GM19324 (cell line): ENCODE measurements at regions not wholly inside any gene's neighbourhood (a gene's known extent, or its start where the extent isn't known, plus 50 kb on each side); places are given as distances from the start of the nearest gene placed in this dataset.

Experiments used
- ATAC-seq: cut with Tn5 transposase; IDR thresholded peaks from one replicate; pipeline ENCODE4 v1.9.1; 2021; ENCODE audit warnings: mild to moderate bottlenecking, moderate library complexity; ENCODE audit not compliant: unreplicated experiment, low FRiP score

DNA sequence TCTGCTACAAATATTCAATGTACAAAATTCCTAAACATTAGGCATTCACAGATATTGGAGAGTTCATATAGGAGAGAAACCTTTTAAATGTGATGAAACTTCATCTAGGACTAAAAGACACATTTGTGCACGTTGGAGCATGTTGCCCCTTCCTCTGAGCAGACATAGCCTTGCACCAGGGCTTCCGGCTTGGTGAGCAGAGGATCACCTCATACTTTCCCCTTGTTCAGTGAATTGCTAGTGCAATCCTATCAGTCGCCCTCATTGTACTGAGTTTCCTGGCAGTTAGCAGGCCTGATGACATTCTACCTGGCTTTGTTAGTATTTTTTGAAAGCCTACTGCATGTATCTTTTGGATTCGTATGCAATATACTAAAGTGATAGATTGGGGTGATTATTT, 466.2 kb downstream of the SPRY1 start:
- ATAC-seq: no peak

DNA sequence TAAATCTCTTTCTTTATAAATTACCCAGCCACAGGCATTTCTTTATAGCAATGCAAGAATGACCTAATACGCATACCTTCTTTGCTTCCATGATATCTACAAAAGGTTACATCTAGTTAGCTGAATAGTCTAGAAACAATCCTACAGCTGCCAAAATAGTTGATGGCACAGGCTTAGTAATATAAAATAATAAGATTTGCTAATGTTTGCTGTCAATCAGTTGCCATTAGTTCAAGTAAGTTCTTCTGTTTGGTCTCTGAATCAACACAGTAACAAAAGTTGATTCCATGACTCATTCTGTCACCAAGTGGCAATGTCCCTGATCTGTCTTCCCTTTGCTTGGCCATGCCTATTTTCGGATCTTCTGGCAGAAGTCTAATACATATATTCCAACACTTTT, 470.2 kb downstream of the SPRY1 start:
- no peak for ATAC-seq

DNA sequence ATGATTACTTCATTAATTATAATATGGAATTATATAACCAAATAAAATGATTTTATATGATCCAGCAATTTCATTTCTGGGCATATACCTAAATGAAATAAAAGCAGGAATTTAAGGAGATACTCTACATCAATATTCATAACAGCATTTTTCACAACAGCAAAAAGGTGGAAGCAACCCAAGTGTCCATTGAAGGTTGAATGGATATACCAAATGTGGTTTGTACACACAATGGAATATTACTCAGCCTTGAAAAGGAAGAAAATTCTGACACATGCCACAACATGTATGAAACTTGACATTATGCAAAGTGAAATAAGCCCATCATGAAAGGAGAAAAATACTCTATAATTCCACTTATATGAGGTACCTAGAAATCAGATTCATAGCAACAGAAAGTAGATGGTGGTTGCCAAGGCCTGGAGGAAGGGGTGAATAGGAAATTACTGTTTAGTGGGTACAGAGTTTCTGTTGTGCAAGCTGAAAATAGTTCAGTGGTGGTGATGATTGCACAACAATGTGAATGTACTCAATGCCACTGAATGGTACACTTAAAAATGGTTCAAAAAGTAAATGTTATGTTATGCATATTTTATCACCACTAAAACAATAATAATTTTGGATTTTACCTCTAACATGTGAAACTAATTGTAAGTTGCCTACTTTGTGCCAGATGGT, 471.5 kb downstream of the SPRY1 start:
- ATAC-seq: no peak

DNA sequence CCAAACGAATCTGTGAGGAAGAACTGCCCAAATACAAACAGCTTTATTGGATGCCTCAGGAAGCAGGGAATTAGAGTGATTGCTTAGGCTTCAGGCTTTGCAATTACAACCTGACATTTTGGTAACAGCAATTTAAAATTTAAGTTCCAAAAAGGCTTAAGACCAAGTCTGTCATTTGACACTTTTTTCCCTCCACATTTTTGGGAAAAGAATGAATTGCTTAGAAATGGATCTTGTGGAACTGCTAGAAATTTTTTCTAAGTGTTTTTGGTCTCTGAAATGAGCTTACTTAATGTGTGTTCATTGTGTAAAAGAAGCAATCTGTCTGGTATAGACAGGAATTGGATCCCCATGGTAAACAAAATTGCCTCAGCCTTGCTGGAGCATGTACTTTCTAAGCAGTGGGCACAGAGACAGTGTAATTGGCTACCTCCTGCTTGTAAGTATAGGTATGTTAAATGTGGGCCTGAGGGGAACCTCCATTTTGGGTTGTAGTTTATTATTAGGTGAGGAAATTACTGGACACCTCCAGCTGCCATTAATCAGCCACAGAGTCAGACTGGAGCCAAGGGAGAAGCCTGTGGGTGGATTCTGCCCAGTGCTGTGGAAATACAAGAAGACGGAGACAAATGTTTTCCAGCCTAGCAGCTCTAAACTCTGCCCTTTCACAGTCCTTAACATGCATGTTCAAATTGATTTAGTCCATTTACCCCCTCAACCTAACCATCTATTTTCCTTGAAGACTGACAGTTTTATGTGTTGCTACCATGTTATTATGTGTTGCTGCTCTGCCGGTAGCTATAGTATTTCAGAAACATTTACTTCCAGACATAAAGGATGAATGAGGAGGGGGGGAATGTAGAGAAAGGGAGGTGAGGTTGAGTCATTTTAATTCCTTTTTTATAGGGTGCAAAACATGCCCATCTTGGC, 473.0 kb downstream of the SPRY1 start:
- no peak for ATAC-seq

DNA sequence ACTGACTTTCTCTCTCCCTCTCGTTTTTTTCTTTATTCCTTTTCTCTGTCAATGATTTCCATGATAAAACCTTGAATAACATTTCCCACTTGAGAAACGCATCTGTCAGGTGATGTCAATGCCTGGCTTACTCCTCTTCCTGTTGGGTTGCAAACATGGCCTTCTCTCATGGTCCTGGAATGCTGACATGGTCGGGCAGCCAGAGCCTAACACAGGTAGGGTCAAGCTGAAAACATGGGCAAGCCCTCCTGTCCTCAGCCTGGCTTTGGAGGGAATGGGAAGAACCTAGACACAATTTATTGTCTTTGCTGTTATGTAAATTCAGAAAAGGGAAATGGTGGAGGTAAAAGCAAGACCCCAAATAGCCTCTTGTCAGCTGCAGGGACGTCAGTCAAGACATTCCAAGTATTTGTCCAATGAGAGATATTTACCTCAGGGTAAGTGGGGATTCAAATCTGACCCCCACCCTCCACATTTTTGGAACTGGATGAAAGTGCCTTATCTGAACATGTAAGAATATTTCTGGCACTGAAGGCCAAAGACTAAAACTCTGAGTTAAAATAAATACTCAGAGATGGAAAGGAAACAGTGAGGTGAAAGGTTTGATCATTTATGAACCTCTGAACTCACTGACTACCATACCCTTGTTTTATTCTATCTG, 473.8 kb downstream of the SPRY1 start:
- ATAC-seq: no peak

DNA sequence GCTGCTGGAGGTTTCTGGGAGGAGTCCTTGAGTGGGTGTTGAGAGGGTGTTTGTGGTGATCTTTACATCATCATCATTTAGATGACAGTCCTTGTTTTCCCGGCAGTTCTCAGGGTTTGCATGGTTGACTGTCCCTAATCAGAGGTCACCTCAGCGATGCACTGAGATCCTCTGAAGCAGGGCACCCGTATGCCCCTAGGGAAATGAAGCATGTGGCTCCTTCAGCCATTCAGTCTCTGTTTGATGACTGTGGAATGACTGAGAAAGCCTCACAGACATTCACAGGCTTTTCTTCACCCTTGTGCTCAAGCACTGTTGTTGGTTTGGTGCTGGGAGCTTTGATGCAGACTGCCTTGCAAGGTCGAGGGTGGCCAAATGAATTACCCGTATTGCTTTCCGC, 474.7 kb downstream of the SPRY1 start:
- ATAC-seq: no peak

DNA sequence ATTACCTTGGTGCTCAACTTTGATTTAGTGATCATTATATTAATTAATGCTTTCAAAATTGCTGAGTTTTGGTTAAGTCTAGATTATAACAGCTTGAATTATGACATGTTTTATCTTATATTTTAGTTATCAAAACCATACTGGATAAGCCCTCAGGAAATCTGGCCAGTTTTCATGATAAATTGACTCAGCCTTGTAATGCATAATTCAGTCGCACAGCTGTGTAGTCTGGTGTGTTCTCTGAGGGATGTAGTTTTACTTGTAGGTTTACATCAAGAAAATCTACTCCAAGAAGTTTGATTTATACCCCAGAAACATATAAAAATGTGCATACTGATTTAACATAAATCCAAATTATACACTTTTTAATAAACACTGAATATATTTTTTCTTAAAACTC, 477.5 kb downstream of the SPRY1 start:
- no peak for ATAC-seq

DNA sequence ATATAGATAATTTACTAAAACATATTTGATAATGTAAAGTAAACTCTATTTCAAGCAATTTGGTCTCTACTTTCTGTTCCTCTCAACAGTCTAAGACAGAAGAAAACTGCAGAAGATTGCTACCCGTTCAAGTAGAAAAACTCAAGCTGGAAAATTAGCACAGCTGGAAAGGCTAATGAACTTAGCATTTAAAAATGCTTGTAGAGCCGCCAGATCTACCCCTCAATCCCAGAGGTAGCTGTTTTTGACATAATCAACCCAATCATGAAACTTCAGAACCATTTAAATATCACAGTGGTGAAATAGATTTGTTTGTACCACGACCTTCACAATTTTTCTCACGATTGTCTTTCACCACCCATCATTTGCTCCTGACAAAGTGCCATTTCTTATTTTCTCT, 479.5 kb downstream of the SPRY1 start:
- ATAC-seq: no peak

DNA sequence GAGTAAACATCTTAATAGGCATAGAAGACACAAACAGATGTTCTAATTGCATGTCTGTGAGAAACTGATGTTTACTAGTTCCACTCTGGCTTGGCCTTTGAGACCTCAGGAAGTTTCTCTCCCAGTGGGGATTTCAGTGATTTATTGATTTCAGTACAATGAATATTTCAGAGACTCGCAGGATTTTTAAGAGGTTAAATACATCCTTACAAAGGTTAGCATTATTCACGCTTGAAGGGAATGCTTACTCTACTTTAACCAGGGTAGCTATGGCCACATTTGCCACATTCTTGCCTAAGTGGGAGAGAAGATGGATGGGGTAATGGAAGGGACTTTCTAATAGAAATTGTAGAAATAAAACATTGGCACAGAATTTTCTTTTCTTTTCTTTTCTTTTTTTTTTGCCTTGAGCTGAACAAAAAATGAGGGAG, 480.1 kb downstream of the SPRY1 start:
- no peak for ATAC-seq

DNA sequence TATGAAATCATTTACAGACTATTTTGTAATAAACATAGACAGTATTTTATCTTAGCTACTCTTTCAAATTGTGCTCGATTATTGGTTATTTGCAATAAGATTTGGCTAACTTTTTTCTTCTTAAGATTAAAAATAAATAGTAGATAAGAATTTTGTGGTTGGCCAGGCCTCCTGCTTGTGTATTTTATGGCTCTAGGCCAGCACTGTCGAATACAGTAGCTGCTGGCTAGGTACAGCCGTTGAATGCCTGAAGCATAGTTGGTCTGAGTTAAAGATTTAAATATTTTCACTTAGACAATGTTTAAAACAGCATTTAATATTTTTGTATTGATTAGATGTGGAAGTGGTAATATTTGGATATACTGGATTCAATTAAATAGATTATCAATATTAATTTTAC, 481.0 kb downstream of the SPRY1 start:
- ATAC-seq: no peak

DNA sequence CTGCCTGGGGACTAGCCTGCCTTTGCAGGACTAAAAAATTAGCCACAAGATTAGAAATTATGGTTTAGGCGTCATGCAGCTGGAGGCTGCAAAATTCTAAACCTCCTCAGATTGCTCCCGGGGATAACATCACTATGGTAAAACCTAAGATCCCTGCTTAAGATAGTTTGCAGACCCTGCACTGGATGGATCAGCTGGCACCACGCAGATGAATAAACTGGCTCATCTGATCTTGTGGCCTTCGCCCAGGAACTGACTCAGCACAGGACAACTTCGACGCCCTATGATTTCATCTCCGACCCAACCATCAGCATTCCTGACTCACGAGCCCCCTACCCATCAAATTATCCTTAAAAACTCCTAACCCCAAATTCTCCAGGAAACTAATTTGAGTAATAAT, 482.4 kb downstream of the SPRY1 start:
- no peak for ATAC-seq

DNA sequence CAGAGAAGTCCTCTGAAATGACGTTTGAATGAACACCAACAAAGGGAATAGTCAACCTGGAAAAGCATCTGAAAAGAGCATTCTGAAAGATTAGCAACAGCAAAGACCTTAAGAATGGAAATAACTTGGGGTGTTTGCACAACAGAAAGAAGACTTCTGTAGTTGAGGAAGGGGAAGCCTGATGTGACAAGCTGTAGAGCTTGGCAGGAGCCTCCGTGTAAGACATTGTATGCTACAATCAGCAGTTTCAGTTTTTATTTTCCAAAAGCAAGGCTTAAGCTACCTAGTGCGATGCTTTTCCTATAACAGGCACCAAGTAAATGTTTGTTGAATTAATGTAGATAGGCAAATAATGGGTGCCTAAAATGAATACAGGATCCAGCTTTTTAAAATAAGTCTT, 484.0 kb downstream of the SPRY1 start:
- ATAC-seq: no peak

DNA sequence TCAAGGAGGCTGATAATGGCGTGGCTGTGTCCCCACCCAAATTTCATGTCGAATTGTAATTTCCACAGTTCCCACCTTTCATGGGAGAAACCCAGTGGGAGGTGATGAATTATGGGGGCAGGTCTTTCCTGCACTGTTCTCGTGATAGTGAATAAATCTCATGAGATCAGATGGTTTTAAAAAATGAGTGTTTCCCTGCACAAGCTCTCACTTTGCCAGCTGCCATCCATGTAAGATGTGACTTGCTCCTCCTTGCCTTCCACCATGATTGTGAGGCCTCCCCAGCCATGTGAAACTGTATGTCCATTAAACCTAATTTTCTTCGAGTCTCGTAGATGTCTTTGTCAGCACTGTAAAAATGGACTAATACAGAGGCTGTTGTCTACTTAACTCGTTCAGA, 488.3 kb downstream of the SPRY1 start:
- ATAC-seq: no peak

DNA sequence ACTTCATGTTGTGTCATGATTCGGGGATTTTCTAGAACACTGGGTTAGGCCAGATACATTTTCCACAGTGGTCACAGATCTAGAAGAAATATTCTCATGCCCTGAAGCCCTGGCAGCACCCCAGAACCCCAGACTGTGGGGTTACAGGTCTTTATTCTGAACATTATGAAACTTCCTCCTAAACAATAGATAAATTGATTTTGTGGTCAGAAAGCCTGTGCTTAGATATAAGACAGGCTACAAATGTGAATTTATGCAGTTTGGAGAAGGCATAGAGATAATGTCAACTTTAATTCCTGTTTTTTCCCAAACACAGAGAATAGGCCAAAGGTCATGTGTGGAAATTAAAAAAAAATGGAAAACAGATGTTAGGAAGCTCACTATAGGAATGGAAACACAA, 492.9 kb downstream of the SPRY1 start:
- ATAC-seq: no peak

DNA sequence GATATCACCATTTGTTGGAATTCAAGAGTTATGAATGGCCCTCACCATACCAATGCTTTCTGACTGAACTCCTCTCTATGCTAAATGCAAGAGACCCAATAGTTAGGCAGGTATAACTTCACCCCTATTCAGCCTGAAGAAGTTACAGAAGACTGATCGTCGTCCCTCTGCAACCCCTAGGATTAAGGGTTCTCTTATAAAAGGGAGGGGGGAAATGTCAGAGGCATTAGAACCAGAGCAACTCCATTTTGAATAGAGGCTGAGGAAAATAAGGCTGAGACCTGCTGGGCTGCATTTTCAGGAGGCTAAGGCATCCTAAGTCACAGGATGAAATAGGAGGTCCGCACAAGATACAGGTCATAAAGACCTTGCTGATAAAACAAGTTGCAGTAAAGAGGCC, 494.3 kb downstream of the SPRY1 start:
- ATAC-seq: no peak

DNA sequence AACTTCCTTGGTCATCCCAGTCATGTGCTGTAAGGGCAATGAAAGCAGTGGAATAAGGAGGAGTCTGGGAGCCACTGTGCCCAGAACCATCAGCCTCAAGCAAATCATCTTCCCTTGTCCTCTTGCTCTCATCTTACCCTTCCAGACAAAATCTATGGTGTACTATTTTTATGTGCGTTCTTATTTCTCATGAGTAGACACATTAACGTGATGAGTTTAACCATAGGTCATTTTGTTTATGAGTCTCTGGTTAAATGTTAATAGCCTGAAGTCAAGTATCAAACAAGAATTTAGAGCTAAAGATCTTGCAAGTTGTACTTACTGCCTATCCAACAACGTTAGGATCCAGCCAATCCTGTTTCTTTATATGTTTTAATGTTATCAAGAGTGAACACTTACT, 495.3 kb downstream of the SPRY1 start:
- ATAC-seq: no peak

DNA sequence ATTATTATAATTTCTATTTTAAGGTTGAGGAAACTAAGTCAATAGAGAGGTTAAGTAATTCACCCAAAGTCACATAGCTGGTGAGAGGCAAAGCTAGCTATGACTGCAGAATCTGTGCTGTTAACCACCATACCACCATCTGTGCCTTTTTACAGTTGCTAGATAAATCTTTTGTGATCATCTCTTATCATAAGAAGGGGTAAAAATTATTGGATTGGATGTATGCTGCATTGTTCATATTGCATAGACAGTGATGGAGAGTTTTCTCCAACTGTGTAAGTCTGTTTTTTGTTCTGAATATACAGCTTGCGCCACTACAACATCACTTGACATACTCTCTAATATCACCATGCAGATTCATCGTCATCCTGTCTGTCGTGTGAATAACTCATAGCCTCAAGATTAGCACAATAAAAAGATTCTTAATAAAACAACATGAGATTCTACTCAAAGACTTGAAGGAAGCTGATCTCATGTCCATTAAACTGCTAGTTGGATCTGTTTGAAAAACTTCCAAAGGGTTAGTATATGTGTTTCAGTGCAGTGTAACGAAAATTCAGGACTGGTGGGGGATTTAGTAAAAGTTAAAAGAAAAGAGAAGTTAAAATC, 495.9 kb downstream of the SPRY1 start:
- ATAC-seq: no peak

DNA sequence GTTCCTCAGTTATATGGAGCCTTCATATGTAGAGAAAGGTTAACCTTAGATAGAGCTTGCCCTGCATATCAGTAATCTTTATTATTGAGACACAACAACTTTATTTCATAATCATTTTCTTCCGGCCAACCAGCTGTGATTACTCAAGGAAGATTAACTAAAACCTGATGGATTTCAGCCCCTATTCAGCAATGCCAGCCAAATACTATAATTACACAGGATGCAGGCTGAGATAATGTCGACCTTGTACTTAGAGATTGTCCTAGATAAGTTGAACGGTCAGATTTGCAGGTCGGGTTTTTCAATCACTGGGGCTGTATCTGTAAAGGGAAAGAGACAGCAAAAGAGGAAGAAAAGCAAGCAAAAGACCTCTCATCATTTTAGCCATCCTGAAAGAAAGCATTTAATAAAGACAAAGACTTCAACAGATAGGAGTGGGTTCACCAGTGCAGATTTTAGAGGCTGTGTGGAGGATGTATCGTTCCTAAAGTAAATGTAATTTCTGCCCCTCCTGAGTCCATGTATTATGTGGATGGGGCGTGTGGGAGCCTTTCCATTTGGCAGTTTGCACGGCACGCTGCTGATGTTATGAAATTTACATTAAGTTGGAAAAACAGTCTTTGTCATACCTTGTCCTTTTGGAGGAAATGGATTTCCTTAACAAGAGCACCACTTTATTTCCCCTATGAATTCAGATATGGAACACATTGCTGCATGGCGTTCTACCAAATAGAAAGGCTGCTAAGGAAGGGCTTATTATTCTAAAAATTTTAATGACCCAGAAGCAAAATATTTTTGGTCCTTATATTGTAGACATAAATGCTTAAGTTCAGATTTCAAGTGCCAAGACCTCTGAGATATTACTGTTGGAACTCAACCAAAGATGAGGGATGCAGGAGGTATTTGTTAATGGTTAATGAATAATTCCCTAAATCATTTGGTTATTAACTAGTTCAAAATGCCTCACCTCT, 496.7 kb downstream of the SPRY1 start:
- no peak for ATAC-seq

DNA sequence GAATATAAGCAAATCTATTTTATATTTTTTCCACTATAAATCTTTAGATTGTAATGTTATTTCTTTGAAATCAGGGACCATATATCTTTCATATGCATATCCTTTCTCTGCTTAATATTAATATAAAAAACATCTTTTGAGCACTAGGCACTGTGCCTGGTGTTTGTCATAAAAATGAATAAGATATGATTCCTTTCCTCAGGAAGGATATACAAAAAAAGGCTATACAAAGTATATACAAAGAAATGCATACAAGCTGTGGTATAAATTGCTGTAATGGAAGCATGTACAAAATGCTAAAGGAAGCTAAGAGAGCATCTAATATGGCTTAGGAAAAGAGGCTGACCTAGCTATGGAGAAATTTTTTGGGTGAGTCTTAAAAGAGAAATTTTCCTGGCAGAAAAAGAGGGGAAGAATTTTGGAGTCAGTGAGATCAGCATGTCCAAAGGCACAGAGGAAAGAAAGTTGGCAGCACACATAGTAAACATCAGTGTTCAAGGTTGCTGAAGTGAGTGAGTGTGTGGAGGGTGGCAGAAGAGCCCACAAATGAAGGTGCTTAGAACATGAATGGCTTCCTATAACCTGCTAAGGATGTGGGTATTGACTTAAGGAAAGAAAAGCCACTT, 500.0 kb downstream of the SPRY1 start:
- no peak for ATAC-seq
